KMS-11 (cell line): ENCODE measurements at regions not wholly inside any gene's neighbourhood (a gene's known extent, or its start where the extent isn't known, plus 50 kb on each side); places are given as distances from the start of the nearest gene placed in this dataset.

Experiments
- H2AFZ ChIP-seq: fragments of 200-600 bp; sonication (generic); 2 replicates; pipeline ENCODE4 v1.6.1; 2016; ENCODE audit warnings: antibody characterized with exemption, mixed run types, low read depth
- H3K27ac ChIP-seq: fragments of 200-600 bp; sonication (generic); 2 replicates; pipeline ENCODE4 v1.6.1; 2016; ENCODE audit warnings: mild to moderate bottlenecking, mixed run types
- H3K27me3 ChIP-seq: fragments of 200-600 bp; sonication (generic); 2 replicates; pipeline ENCODE4 v1.6.1; 2017; ENCODE audit warnings: mild to moderate bottlenecking, low read depth, mixed run types, moderate library complexity; ENCODE audit not compliant: insufficient read depth
- H3K36me3 ChIP-seq: fragments of 200-600 bp; sonication (generic); 2 replicates; pipeline ENCODE4 v1.6.1; 2017; ENCODE audit warnings: mild to moderate bottlenecking, mixed run types; ENCODE audit not compliant: insufficient read depth
- H3K4me1 ChIP-seq: fragments of 200-600 bp; sonication (generic); 2 replicates; pipeline ENCODE4 v1.6.1; 2016; ENCODE audit warnings: mild to moderate bottlenecking, low read depth, mixed run types; ENCODE audit not compliant: poor library complexity, severe bottlenecking
- H3K4me2 ChIP-seq: fragments of 200-600 bp; sonication (generic); 2 replicates; pipeline ENCODE4 v1.7.0; 2016; ENCODE audit warnings: mild to moderate bottlenecking, mixed run types
- H3K4me3 ChIP-seq: fragments of 200-600 bp; sonication (generic); IDR thresholded peaks from 2 replicates; pipeline ENCODE4 v1.6.1; 2017; ENCODE audit warnings: low read depth, low read length, mixed read lengths; ENCODE audit not compliant: insufficient read depth
- H3K79me2 ChIP-seq: fragments of 200-600 bp; sonication (generic); 2 replicates; pipeline ENCODE4 v1.6.1; 2016; ENCODE audit warnings: low read depth, mixed run types; ENCODE audit not compliant: insufficient read depth
- H3K9ac ChIP-seq: fragments of 200-600 bp; sonication (generic); 2 replicates; pipeline ENCODE4 v1.6.1; 2016; ENCODE audit warnings: mild to moderate bottlenecking, mixed run types
- H4K20me1 ChIP-seq: fragments of 200-600 bp; sonication (generic); 2 replicates; pipeline ENCODE4 v1.6.1; 2016; ENCODE audit warnings: mild to moderate bottlenecking, mixed run types; ENCODE audit not compliant: insufficient read depth
- CTCF ChIP-seq: fragments of 200-600 bp; sonication (generic); conservative IDR thresholded peaks from 2 replicates; pipeline ENCODE4 v1.6.1; 2017; ENCODE audit warnings: low read depth, mild to moderate bottlenecking, antibody characterized with exemption, low read length, moderate library complexity, mixed read lengths

DNA sequence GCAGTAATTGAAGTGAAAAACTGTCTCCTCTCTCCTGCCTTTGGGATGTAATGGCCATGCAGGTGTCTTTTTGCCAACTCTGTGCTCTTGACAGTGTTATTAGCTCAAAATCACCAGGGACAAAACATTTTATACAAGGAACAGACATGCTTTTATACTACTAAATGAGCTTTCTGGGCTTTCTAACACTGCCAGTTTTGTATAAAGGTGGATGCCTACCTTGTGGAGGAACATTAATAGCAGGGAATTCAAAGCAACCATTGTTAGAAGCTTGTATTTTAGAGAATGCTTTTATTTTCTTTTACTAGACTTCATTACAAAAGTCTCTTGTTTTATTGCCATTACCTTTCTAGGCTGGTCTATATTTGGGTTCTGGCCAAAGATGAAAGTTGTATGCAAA, 54.7 kb upstream of the ARSJ start:
- H2AFZ ChIP-seq = no peak overlapping the region
- H3K9ac ChIP-seq = no peak overlapping the region
- H3K36me3 ChIP-seq = no peaks in the 10 kb centered on the region
- H3K4me2 ChIP-seq = no peak overlapping the region
- no peaks in the 10 kb centered on the region for H4K20me1 ChIP-seq
- H3K4me3 ChIP-seq = no peak overlapping the region
- no peaks in the 10 kb centered on the region; the same call in 1 of the 2 replicates for H3K27me3 ChIP-seq
- no peak for TF ChIP-seq CTCF
- no peak overlapping the region for H3K27ac ChIP-seq
- H3K79me2 ChIP-seq = no peaks in the 10 kb centered on the region
- peaks cover 16% of the 10 kb centered on the region for H3K4me1 ChIP-seq

GRCh38 chr4:114036426-114036825, 57.0 kb upstream of the ARSJ start:
- H3K36me3 ChIP-seq = no peaks in the 10 kb centered on the region
- no peak overlapping the region for H3K4me2 ChIP-seq
- peaks cover 39% of the 10 kb centered on the region for H3K4me1 ChIP-seq
- no peak for TF ChIP-seq CTCF
- H4K20me1 ChIP-seq = no peaks in the 10 kb centered on the region
- no peak overlapping the region for H3K27ac ChIP-seq
- H3K27me3 ChIP-seq = no peaks in the 10 kb centered on the region; the same call in 1 of the 2 replicates
- no peaks in the 10 kb centered on the region for H3K79me2 ChIP-seq
- H2AFZ ChIP-seq = no peak overlapping the region
- H3K4me3 ChIP-seq = no peak overlapping the region
- no peak overlapping the region for H3K9ac ChIP-seq

DNA sequence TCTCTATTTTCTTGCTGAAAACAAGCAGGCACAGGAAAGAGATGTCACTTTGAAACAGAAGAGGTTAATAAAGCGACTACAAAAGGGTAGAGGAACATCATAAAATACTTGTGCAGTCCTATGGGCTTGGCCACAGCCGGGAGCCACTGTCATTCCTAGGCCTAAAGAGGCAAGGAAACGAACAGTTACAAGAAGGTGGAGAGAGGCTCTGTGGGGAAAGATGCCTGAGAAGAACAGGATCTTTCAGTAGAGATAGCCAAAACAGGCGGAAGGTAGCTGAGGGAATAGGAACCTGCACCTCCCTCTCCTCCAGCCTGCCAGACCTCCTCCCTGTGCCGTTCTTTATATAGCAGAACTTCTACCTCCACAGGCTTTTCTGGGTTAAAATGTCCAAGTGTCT, 57.4 kb upstream of the ARSJ start:
- no peaks in the 10 kb centered on the region for H3K79me2 ChIP-seq
- H3K4me2 ChIP-seq = peak overlapping the region; percentile 6; the same call in 1 of the 2 replicates
- H3K27ac ChIP-seq = no peak overlapping the region
- H3K4me1 ChIP-seq = peaks cover 41% of the 10 kb centered on the region
- no peak overlapping the region for H3K9ac ChIP-seq
- no peak for TF ChIP-seq CTCF
- no peaks in the 10 kb centered on the region for H3K36me3 ChIP-seq
- H2AFZ ChIP-seq = no peak overlapping the region
- no peaks in the 10 kb centered on the region for H4K20me1 ChIP-seq
- H3K4me3 ChIP-seq = no peak overlapping the region
- H3K27me3 ChIP-seq = no peaks in the 10 kb centered on the region; the same call in 1 of the 2 replicates

DNA sequence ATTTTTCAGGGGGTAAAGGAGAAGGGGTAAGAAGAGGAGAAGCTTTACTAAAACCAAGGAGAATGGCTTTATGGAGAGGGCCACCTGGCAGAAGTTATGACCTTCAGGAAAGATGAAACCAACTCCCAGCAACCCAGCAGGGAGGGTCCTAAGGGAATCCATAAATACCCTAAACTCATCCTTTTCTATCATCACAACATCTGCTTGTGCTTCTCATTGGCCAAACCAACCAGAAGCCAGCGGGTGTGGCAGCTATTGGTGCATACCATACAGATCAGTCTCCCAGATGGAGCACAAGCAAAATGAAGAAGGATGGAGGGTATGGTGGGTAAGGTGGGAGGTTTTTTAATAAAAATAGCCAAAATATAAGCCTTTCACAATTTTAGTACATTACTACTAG, 58.5 kb upstream of the ARSJ start:
- Histone ChIP-seq H3K36me3 (no peaks in the 10 kb centered on the region), H3K9ac (no peak overlapping the region), H2AFZ (no peak overlapping the region), H4K20me1 (no peaks in the 10 kb centered on the region), H3K4me3 (no peak overlapping the region), H3K4me1 (peaks cover 41% of the 10 kb centered on the region), H3K4me2 (no peak overlapping the region), H3K79me2 (no peaks in the 10 kb centered on the region), H3K27me3 (no peaks in the 10 kb centered on the region; the same call in 1 of the 2 replicates), H3K27ac (no peak overlapping the region)
- TF ChIP-seq CTCF = no peak
